Fibroblast of pulmonary artery (primary cell): ENCODE measurements at regions not wholly inside any gene's neighbourhood (a gene's known extent, or its start where the extent isn't known, plus 50 kb on each side); places are given as distances from the start of the nearest gene placed in this dataset.
A peak's percentile ranks its signal among the peaks of the same experiment; 100 is the strongest.

Experiments used
- DNase-seq: peaks from one replicate; pipeline ENCODE4 v3.0.0-alpha.2; 2010; ENCODE audit warnings: low read depth
- H3K4me3 ChIP-seq: replicated peaks from 2 replicates; pipeline ENCODE4 v1.5.1; 2011; ENCODE audit warnings: low read depth, mild to moderate bottlenecking, control low read depth, low read length, moderate library complexity
- TF ChIP-seq, protein P1 (sequence below): IDR thresholded peaks from 2 replicates; pipeline ENCODE4 v1.5.1; 2011; ENCODE audit warnings: mild to moderate bottlenecking, control low read depth, low read length, inconsistent platforms; ENCODE audit errors: missing control alignments

- H3K4me3 ChIP-seq = no peak overlapping the region
- TF ChIP-seq, protein P1, sequence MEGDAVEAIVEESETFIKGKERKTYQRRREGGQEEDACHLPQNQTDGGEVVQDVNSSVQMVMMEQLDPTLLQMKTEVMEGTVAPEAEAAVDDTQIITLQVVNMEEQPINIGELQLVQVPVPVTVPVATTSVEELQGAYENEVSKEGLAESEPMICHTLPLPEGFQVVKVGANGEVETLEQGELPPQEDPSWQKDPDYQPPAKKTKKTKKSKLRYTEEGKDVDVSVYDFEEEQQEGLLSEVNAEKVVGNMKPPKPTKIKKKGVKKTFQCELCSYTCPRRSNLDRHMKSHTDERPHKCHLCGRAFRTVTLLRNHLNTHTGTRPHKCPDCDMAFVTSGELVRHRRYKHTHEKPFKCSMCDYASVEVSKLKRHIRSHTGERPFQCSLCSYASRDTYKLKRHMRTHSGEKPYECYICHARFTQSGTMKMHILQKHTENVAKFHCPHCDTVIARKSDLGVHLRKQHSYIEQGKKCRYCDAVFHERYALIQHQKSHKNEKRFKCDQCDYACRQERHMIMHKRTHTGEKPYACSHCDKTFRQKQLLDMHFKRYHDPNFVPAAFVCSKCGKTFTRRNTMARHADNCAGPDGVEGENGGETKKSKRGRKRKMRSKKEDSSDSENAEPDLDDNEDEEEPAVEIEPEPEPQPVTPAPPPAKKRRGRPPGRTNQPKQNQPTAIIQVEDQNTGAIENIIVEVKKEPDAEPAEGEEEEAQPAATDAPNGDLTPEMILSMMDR = no peak
- DNase-seq = peak; percentile 1
Measured at GRCh38 chr13:58085819-58086218, 454.3 kb downstream of the PCDH17 start.

GRCh38 chr13:58087566-58087965 lies 456.0 kb downstream of the PCDH17 start:
- no peak overlapping the region for H3K4me3 ChIP-seq
- DNase-seq = no peak
- TF ChIP-seq, protein P1 = no peak

GRCh38 chr13:58093394-58093793 lies 461.9 kb downstream of the PCDH17 start:
- H3K4me3 ChIP-seq = no peak overlapping the region
- TF ChIP-seq, protein P1 = no peak
- DNase-seq = no peak

DNA sequence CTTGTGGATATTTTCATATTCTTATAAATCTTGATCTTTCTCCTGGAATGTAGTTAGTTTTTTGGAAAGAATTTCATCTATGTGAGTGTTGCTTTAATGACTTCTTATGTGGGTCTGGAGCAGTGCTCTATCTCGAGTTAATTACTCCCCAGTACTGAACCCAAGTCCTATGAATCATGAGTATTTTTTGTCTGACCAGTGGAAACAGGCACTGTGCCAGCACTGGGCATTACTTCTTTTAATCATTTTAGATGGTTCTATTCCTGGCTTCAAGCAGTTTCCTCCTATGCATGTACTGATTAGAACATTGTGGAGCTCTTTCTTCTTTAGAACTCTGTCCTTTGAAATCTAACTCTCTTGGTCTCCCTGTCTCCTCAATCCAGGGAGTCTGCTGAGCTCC lies 466.3 kb downstream of the PCDH17 start:
- TF ChIP-seq, protein P1 = no peak
- peak; percentile 3 for DNase-seq
- no peak overlapping the region for H3K4me3 ChIP-seq

DNA sequence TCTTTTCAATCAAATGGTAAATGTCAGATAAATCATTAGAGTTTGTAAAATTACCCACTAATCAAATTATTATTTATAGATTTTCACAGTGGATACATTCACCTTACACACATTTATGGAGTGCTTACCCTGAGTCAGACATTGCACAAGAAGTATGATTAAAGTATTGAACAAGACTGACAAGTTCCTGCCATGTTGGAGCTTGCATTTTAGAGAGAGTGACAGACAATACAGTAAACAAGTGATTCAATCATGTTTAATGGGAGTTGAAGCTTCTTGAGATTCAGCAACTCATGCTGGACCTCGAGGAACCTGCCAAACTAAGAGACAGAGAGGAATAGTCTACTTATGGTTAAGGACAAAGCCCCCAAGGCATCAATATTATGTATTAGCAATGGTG lies 487.8 kb downstream of the PCDH17 start:
- no peak overlapping the region for H3K4me3 ChIP-seq
- TF ChIP-seq, protein P1 = no peak
- no peak for DNase-seq

GRCh38 chr13:58119804-58120203 lies 488.3 kb downstream of the PCDH17 start:
- TF ChIP-seq, protein P1 = no peak
- DNase-seq = no peak
- no peak overlapping the region for H3K4me3 ChIP-seq

DNA sequence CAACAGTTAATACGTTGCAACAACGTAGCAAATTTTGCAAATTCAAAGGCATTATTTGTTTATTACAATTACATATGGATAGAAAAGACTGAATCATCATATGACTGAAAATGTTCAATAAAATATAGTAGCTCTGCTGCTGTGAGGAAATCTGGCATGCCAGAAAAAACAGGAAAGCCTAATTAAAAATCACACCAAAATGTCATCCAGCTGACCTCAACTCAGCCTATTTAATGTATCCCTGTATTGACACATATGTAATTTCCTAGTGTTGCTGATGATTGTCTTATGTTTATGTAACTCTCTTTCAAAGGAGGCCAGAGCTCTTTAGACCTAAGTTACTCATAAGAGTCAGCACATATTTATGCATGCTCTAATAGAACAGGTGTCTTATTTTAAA lies 495.0 kb downstream of the PCDH17 start:
- DNase-seq = no peak
- no peak overlapping the region for H3K4me3 ChIP-seq
- TF ChIP-seq, protein P1 = no peak
